SU-DHL-6 (cell line): ENCODE measurements at regions not wholly inside any gene's neighbourhood (a gene's known extent, or its start where the extent isn't known, plus 50 kb on each side); places are given as distances from the start of the nearest gene placed in this dataset.

Source experiments
- H2AFZ ChIP-seq: fragments of 200-600 bp; sonication (generic); 2 replicates; pipeline ENCODE4 v1.6.1; 2014; ENCODE audit warnings: low read depth, mild to moderate bottlenecking, moderate library complexity, mixed read lengths, antibody characterized with exemption, low read length; ENCODE audit not compliant: severe bottlenecking
- H3F3A ChIP-seq: fragments of 200-600 bp; shearing (Covaris generic); 2 replicates; pipeline ENCODE4 v1.6.0; 2016; ENCODE audit warnings: antibody characterized with exemption, mild to moderate bottlenecking; ENCODE audit not compliant: insufficient read depth
- H3K27ac ChIP-seq: fragments of 200-600 bp; sonication (generic); 2 replicates; pipeline ENCODE4 v1.5.1; 2016; ENCODE audit warnings: low read depth, mild to moderate bottlenecking, low read length, moderate library complexity, mixed read lengths
- H3K27me3 ChIP-seq: fragments of 200-600 bp; sonication (generic), shearing (Covaris generic); 2 replicates; pipeline ENCODE4 v1.6.0; 2014; ENCODE audit warnings: mild to moderate bottlenecking, low read length
- H3K36me3 ChIP-seq: fragments of 200-600 bp; sonication (generic); 2 replicates; pipeline ENCODE4 v1.6.1; 2014; ENCODE audit warnings: mild to moderate bottlenecking, low read length, mixed read lengths
- H3K4me2 ChIP-seq: fragments of 300-600, 200-600 bp; shearing (Covaris generic), sonication (generic); 2 replicates; pipeline ENCODE4 v1.6.0; 2014; ENCODE audit warnings: low read length, low read depth, mild to moderate bottlenecking; ENCODE audit not compliant: poor library complexity, severe bottlenecking
- H3K4me3 ChIP-seq: fragments of 200-600 bp; sonication (generic); 2 replicates; pipeline ENCODE4 v1.5.1; 2014; ENCODE audit warnings: antibody characterized with exemption, low read length, mild to moderate bottlenecking, mixed read lengths; ENCODE audit not compliant: insufficient read depth, poor library complexity, severe bottlenecking
- H3K79me2 ChIP-seq: fragments of 200-600 bp; sonication (generic); 2 replicates; pipeline ENCODE4 v1.6.1; 2014; ENCODE audit warnings: mild to moderate bottlenecking, low read length, moderate library complexity; ENCODE audit not compliant: insufficient read depth
- H3K9ac ChIP-seq: fragments of 200-600 bp; sonication (generic); 2 replicates; pipeline ENCODE4 v1.7.0; 2014; ENCODE audit warnings: mild to moderate bottlenecking, low read length
- H3K9me2 ChIP-seq: fragments of 200-600 bp; sonication (generic); replicated peaks from 2 replicates; pipeline ENCODE4 v1.6.1; 2014; ENCODE audit warnings: low read length; ENCODE audit not compliant: insufficient read depth
- H3K9me3 ChIP-seq: fragments of 200-600 bp; sonication (generic); 2 replicates; pipeline ENCODE4 v1.6.1; 2014; ENCODE audit warnings: low read length, mixed read lengths; ENCODE audit not compliant: insufficient read depth
- H4K20me1 ChIP-seq: fragments of 200-600 bp; sonication (generic); 2 replicates; pipeline ENCODE4 v1.6.1; 2014; ENCODE audit warnings: low read depth, mild to moderate bottlenecking, antibody characterized with exemption, low read length, moderate library complexity, mixed read lengths
- EZH2phosphoT487 ChIP-seq: fragments of 200-600 bp; sonication (generic), shearing (Covaris generic); conservative IDR thresholded peaks from 2 replicates; pipeline ENCODE4 v1.6.1; 2018; ENCODE audit warnings: mild to moderate bottlenecking, antibody characterized with exemption, low read length, moderate library complexity, mixed read lengths
- TF ChIP-seq, protein P1 (sequence below): fragments of 200-600 bp; sonication (generic); IDR thresholded peaks from one replicate; pipeline ENCODE4 v1.5.1; 2017; ENCODE audit warnings: antibody characterized with exemption, mild to moderate bottlenecking, low read length, moderate library complexity; ENCODE audit not compliant: insufficient read depth, poor library complexity, severe bottlenecking

DNA sequence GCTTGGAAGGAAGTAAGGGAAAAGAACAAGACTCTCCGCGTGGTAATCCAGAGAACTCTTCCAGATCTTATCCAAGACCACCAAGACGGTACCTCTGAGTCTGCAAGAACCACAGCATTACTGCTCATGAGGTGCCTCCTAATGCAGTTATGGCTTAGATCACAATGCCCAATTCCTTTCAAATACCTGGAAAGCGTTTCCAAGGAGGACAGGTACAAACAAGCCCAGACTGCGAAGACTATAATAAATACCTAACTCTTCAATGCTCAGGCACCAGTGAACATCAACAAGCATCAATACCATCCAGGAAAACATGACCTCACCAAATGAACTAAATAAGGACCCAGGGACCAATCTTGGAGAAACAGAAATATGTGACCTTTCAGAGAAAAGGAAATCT lies 325.5 kb downstream of the CWC27 start:
- H3K9ac ChIP-seq: no peak overlapping the region
- no peaks in the 10 kb centered on the region for H3K9me2 ChIP-seq
- H3K9me3 ChIP-seq: peaks cover 10% of the 10 kb centered on the region
- TF ChIP-seq EZH2phosphoT487: no peak
- TF ChIP-seq, protein P1, sequence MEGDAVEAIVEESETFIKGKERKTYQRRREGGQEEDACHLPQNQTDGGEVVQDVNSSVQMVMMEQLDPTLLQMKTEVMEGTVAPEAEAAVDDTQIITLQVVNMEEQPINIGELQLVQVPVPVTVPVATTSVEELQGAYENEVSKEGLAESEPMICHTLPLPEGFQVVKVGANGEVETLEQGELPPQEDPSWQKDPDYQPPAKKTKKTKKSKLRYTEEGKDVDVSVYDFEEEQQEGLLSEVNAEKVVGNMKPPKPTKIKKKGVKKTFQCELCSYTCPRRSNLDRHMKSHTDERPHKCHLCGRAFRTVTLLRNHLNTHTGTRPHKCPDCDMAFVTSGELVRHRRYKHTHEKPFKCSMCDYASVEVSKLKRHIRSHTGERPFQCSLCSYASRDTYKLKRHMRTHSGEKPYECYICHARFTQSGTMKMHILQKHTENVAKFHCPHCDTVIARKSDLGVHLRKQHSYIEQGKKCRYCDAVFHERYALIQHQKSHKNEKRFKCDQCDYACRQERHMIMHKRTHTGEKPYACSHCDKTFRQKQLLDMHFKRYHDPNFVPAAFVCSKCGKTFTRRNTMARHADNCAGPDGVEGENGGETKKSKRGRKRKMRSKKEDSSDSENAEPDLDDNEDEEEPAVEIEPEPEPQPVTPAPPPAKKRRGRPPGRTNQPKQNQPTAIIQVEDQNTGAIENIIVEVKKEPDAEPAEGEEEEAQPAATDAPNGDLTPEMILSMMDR: no peak
- no peaks in the 10 kb centered on the region for H4K20me1 ChIP-seq
- no peaks in the 10 kb centered on the region for H3F3A ChIP-seq
- H3K4me3 ChIP-seq: no peak overlapping the region
- H2AFZ ChIP-seq: no peak overlapping the region
- no peaks in the 10 kb centered on the region for H3K27me3 ChIP-seq
- no peak overlapping the region for H3K4me2 ChIP-seq
- no peaks in the 10 kb centered on the region for H3K79me2 ChIP-seq
- H3K36me3 ChIP-seq: no peaks in the 10 kb centered on the region
- H3K27ac ChIP-seq: no peak overlapping the region

DNA sequence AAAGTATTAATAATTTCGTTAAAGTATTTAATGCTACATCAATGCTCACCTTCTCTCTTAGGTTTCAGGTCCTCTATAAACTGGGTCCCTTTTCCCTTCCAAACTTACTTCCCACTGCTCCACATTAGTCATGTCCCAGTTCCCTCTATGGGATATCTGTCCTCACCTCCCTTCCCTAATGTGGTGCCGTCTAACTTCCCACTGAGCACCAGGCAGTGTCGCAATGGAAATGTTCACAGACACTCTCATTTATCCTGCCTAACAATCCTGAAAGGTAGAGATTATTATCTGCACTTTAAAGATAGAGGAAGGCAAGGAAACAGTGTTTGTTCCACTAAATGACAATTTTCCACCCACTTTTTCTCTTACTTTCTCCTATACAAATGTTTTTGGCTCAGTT lies 329.7 kb downstream of the CWC27 start:
- Histone ChIP-seq H3K27me3 (no peaks in the 10 kb centered on the region), H3K79me2 (no peaks in the 10 kb centered on the region), H3K9me3 (no peaks in the 10 kb centered on the region), H3K4me2 (no peak overlapping the region), H3K9me2 (no peaks in the 10 kb centered on the region), H3K36me3 (no peaks in the 10 kb centered on the region), H3F3A (no peaks in the 10 kb centered on the region), H4K20me1 (no peaks in the 10 kb centered on the region), H2AFZ (no peak overlapping the region), H3K27ac (no peak overlapping the region), H3K4me3 (no peak overlapping the region), H3K9ac (no peak overlapping the region)
- no peak for TF ChIP-seq EZH2phosphoT487
- TF ChIP-seq, protein P1: no peak
